GM21423 (cell line): ENCODE measurements at regions not wholly inside any gene's neighbourhood (a gene's known extent, or its start where the extent isn't known, plus 50 kb on each side); places are given as distances from the start of the nearest gene placed in this dataset.
A peak's percentile ranks its signal among the peaks of the same experiment; 100 is the strongest.

Experiments used
- ATAC-seq: cut with Tn5 transposase; IDR thresholded peaks from one replicate; pipeline ENCODE4 v1.9.1; 2021; ENCODE audit warnings: mild to moderate bottlenecking, moderate library complexity; ENCODE audit not compliant: unreplicated experiment

GRCh38 chr9:1201262-1201661, 151.1 kb downstream of the DMRT2 start:
- no peak for ATAC-seq

- no peak for ATAC-seq
These were observed 151.7 kb downstream of the DMRT2 start for GRCh38 chr9:1201901-1202300.

- no peak for ATAC-seq
These were observed 152.5 kb downstream of the DMRT2 start for GRCh38 chr9:1202512-1203280.

- ATAC-seq: no peak
These were observed 157.5 kb downstream of the DMRT2 start for GRCh38 chr9:1207686-1208085.

- no peak for ATAC-seq
These were observed 158.0 kb downstream of the DMRT2 start for GRCh38 chr9:1208157-1208556.

- no peak for ATAC-seq
These were observed 160.8 kb downstream of the DMRT2 start for GRCh38 chr9:1210954-1211353.

GRCh38 chr9:1216532-1216931, 166.4 kb downstream of the DMRT2 start:
- ATAC-seq: no peak

GRCh38 chr9:1217076-1217475, 166.9 kb downstream of the DMRT2 start:
- no peak for ATAC-seq

GRCh38 chr9:1219284-1219683, 169.1 kb downstream of the DMRT2 start:
- no peak for ATAC-seq

- no peak for ATAC-seq
These were observed 171.1 kb downstream of the DMRT2 start for GRCh38 chr9:1221298-1221697.

GRCh38 chr9:1222511-1222910, 172.4 kb downstream of the DMRT2 start:
- no peak for ATAC-seq

GRCh38 chr9:1231998-1232919, 182.1 kb downstream of the DMRT2 start:
- peak; percentile 52 for ATAC-seq

- ATAC-seq: no peak
These were observed 183.4 kb downstream of the DMRT2 start for GRCh38 chr9:1233568-1233967.

- no peak for ATAC-seq
These were observed 185.5 kb downstream of the DMRT2 start for GRCh38 chr9:1235650-1236049.

GRCh38 chr9:1236061-1236460, 185.9 kb downstream of the DMRT2 start:
- no peak for ATAC-seq

- no peak for ATAC-seq
These were observed 188.2 kb downstream of the DMRT2 start for GRCh38 chr9:1238407-1238806.

GRCh38 chr9:1248743-1249142, 198.6 kb downstream of the DMRT2 start:
- ATAC-seq: no peak

- ATAC-seq: no peak
These were observed 203.2 kb downstream of the DMRT2 start for GRCh38 chr9:1253064-1253979.

- ATAC-seq: no peak
These were observed 203.9 kb downstream of the DMRT2 start for GRCh38 chr9:1254071-1254470.

- ATAC-seq: no peak
These were observed 206.0 kb downstream of the DMRT2 start for GRCh38 chr9:1256178-1256577.

- no peak for ATAC-seq
These were observed 211.1 kb downstream of the DMRT2 start for GRCh38 chr9:1261266-1261665.
